ENCODE measurements at regions not wholly inside any gene's neighbourhood (a gene's known extent, or its start where the extent isn't known, plus 50 kb on each side); places are given as distances from the start of the nearest gene placed in this dataset.
"Not testable (repeated sequence)": the region's sequence is repeated elsewhere in the genome, so short reads cannot be mapped to it uniquely, and the experiment has no call there.

DNA sequence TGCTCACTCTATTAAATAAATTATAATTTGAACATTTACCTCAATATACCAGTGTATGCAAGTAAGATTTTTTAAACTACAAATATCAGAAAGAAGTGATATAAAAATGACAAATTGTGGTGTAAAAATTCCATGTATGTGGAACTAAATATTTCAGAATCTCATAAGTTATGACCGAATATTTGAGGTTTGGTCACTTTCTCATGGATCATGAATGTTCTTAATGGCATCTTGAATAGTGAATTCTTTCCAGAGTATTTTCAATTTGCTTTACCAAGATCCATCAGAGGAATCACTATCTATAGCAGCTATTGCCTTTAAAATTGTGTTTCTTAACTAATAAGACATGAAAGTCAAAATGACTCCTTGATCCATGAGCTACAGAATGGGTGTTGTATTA is 950.6 kb downstream of the TBC1D32 start:
- no peak for DNase-seq (ENCODE audit: low spot score in 2 of 2)
- intact Hi-C loops (cut with DNase I; ENCODE audit: low total_unique reads): no loop called here
- TF ChIP-seq POLR2A (IDR thresholded peaks at IDR 0.05): no peak
- TF ChIP-seq CTCF (IDR thresholded peaks at IDR 0.05): no peak
- WGBS, 2 donors: 89 to 93% methylated on average over 1 of the region's 1 CpG
- no peak overlapping the region for H3K4me3 ChIP-seq (ENCODE audit: low read depth, poor library complexity, severe bottlenecking)

DNA sequence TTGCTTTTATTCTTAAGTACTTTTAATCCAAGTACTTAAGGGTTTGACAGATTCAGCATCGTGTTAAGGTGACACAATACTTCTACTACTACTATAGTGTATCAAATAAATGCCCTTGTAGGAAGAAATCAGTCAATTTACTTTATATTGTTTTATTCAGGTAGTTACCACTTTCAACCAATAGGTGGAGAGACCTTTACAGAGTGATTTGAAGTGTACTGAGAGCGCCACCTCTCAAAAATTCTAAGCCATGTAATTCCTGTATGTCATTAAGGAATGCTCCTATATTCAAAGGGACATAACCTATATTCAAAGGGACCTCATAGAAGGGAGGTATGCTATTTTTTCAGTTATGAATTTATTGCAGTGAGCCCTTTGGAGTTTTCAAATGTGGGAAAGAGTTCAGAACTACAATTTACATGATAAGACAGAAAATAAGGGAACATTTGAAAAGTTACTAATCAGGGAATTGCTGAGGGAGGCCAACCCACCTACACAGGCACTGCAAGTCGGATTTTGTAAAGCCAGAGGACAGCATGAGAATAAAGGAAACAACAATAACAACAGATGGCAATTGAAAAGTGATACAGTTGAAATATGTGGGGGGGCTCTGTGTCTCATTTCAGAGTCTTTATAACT is 955.6 kb downstream of the TBC1D32 start:
- H3K4me3 ChIP-seq (ENCODE audit: low read depth, poor library complexity, severe bottlenecking): no peak overlapping the region
- DNase-seq (ENCODE audit: low spot score in 2 of 2): no peak
- 50 to 61% methylated on average over 3 of the region's 3 CpGs for WGBS, 2 donors
- intact Hi-C loops (cut with DNase I; ENCODE audit: low total_unique reads): no loop called here
- TF ChIP-seq POLR2A (IDR thresholded peaks at IDR 0.05) (no peak), CTCF (IDR thresholded peaks at IDR 0.05) (no peak)

DNA sequence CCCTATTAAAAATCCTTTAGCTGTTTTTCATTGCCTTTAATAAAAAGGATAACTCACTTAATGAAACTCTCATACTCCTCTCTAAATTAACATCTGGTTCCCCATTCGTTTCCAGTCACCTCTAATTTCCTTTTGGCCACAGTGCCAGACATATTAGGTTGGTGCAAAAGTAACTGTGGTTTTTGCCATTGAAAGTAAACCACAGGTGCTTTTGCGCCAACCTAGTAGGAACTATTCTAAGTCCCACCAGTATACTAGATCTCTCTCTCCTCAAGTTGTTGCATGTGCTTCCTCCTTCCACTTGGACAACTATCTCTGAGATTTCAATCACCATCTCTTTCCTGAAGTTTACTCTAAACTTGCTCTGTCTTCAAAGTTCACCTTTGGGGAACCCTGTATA is 961.1 kb downstream of the TBC1D32 start:
- WGBS, 2 donors: 61 to 70% methylated on average over 2 of the region's 2 CpGs
- intact Hi-C loops (cut with DNase I; ENCODE audit: low total_unique reads): no loop called here
- DNase-seq (ENCODE audit: low spot score in 2 of 2): no peak
- no peak for TF ChIP-seq POLR2A (IDR thresholded peaks at IDR 0.05)
- no peak for TF ChIP-seq CTCF (IDR thresholded peaks at IDR 0.05)
- H3K4me3 ChIP-seq (ENCODE audit: low read depth, poor library complexity, severe bottlenecking): no peak overlapping the region

DNA sequence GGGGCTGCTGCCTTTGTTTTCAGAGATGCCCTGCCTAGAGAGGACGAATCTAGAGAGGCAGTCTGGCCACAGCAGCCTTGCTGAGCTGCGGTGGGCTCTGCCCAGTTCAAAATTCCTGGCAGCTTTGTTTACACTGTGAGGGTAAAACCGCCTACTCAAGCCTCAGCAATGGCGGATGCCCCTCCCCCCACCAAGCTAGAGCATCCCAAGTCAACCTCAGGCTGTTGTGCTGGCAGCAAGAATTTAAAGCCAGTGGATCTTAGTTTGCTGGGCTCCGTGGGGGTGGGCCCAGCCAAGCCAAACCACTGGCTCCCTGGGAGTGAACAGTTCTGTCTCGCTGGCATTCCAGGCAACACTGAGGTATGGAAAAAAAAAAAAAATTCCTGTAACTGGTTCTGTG is 970.9 kb downstream of the TBC1D32 start:
- no peak for TF ChIP-seq POLR2A (IDR thresholded peaks at IDR 0.05)
- no peak for TF ChIP-seq CTCF (IDR thresholded peaks at IDR 0.05)
- intact Hi-C loops (cut with DNase I; ENCODE audit: low total_unique reads): no loop called here
- 62 to 72% methylated on average over 4 to 6 of the region's 6 CpGs for WGBS, 2 donors
- no peak overlapping the region for H3K4me3 ChIP-seq (ENCODE audit: low read depth, poor library complexity, severe bottlenecking)
- no peak for DNase-seq (ENCODE audit: low spot score in 2 of 2)

GRCh38 chr6:120358535-120358934 is 975.7 kb downstream of the TBC1D32 start:
- intact Hi-C loops (cut with DNase I; ENCODE audit: low total_unique reads); H3K4me3 ChIP-seq (ENCODE audit: low read depth, poor library complexity, severe bottlenecking); DNase-seq (ENCODE audit: low spot score in 2 of 2): not testable (repeated sequence)
- 92 to 94% methylated on average over 4 of the region's 4 CpGs for WGBS, 2 donors

GRCh38 chr6:120357447-120357846 is 976.8 kb downstream of the TBC1D32 start:
- intact Hi-C loops (cut with DNase I; ENCODE audit: low total_unique reads): no loop called here
- TF ChIP-seq CTCF (IDR thresholded peaks at IDR 0.05) (no peak), POLR2A (IDR thresholded peaks at IDR 0.05) (no peak)
- DNase-seq (ENCODE audit: low spot score in 2 of 2): no peak
- no peak overlapping the region for H3K4me3 ChIP-seq (ENCODE audit: low read depth, poor library complexity, severe bottlenecking)

Measured in lower leg skin (tissue), 4 donors.